GM12878 (cell line): ENCODE measurements at regions not wholly inside any gene's neighbourhood (a gene's known extent, or its start where the extent isn't known, plus 50 kb on each side); places are given as distances from the start of the nearest gene placed in this dataset.
A peak's percentile ranks its signal among the peaks of the same experiment; 100 is the strongest.

Experiments used
- ATF3 ChIP-seq: IDR thresholded peaks from 2 replicates; pipeline ENCODE4 v1.6.1; 2011; ENCODE audit warnings: low read depth, mild to moderate bottlenecking, low read length, moderate library complexity, borderline replicate concordance; ENCODE audit errors: extremely low read depth
- ATF7 ChIP-seq: fragments of 450-650 bp; IDR thresholded peaks from 2 replicates; pipeline ENCODE4 v1.6.1; 2016; ENCODE audit warnings: low read depth, mild to moderate bottlenecking
- BACH1 ChIP-seq: fragments of 450-650 bp; IDR thresholded peaks from 2 replicates; pipeline ENCODE4 v1.6.1; 2017; ENCODE audit warnings: mild to moderate bottlenecking, borderline replicate concordance
- BCL3 ChIP-seq: IDR thresholded peaks from 2 replicates; pipeline ENCODE4 v1.6.1; 2011; ENCODE audit warnings: borderline replicate concordance, low read depth, mild to moderate bottlenecking, moderate library complexity, low read length; ENCODE audit not compliant: insufficient read depth, poor library complexity, severe bottlenecking
- BMI1 ChIP-seq: fragments of 450-650 bp; IDR thresholded peaks from 2 replicates; pipeline ENCODE4 v1.6.1; 2016; ENCODE audit warnings: mild to moderate bottlenecking, moderate library complexity, borderline replicate concordance
- BRCA1 ChIP-seq: IDR thresholded peaks from 2 replicates; pipeline ENCODE4 v1.6.1; 2011; ENCODE audit warnings: low read depth, low read length, improper control_type of control experiment
- CBFB ChIP-seq: IDR thresholded peaks from 2 replicates; pipeline ENCODE4 v1.6.1; 2016; ENCODE audit warnings: antibody characterized with exemption, low read depth
- CHD2 ChIP-seq: IDR thresholded peaks from 2 replicates; pipeline ENCODE4 v1.6.1; 2011; ENCODE audit warnings: low read depth, low read length, improper control_type of control experiment, borderline replicate concordance
- E2F4 ChIP-seq: IDR thresholded peaks from 2 replicates; pipeline ENCODE4 v1.6.1; 2012; ENCODE audit warnings: low read depth, low read length, improper control_type of control experiment
- GABPA ChIP-seq: IDR thresholded peaks from 2 replicates; pipeline ENCODE4 v1.6.1; 2014; ENCODE audit warnings: antibody characterized with exemption, low read depth, mild to moderate bottlenecking, inconsistent platforms
- HCFC1 ChIP-seq: fragments of 150-350 bp; IDR thresholded peaks from 2 replicates; pipeline ENCODE4 v1.6.1; 2014; ENCODE audit warnings: low read length
- HSF1 ChIP-seq: fragments of 150-350 bp; IDR thresholded peaks from 2 replicates; pipeline ENCODE4 v1.6.1; 2014; ENCODE audit warnings: mild to moderate bottlenecking, low read depth, low read length
- NFYA ChIP-seq: IDR thresholded peaks from 2 replicates; pipeline ENCODE4 v1.6.1; 2011; ENCODE audit warnings: low read depth, mild to moderate bottlenecking, low read length, improper control_type of control experiment, borderline replicate concordance
- NRF1 ChIP-seq: conservative IDR thresholded peaks from 2 replicates; pipeline ENCODE4 v1.6.1; 2011; ENCODE audit warnings: mild to moderate bottlenecking, low read depth, low read length, improper control_type of control experiment
- POLR2AphosphoS5 ChIP-seq: IDR thresholded peaks from 2 replicates; pipeline ENCODE4 v1.6.1; 2011; ENCODE audit warnings: mild to moderate bottlenecking, low read length, inconsistent platforms
- RB1 ChIP-seq: fragments of 450-650 bp; formaldehyde crosslinking; IDR thresholded peaks from 2 replicates; pipeline ENCODE4 v1.6.1; 2017; ENCODE audit warnings: mild to moderate bottlenecking, borderline replicate concordance
- ZBED1 ChIP-seq: IDR thresholded peaks from 2 replicates; pipeline ENCODE4 v1.6.1; 2016; ENCODE audit warnings: borderline replicate concordance
- ZBTB4 ChIP-seq: fragments of 450-650 bp; formaldehyde crosslinking; IDR thresholded peaks from 2 replicates; pipeline ENCODE4 v1.4.0; 2022; ENCODE audit warnings: mild to moderate bottlenecking, moderate library complexity
- ZNF687 ChIP-seq: fragments of 450-650 bp; IDR thresholded peaks from 2 replicates; pipeline ENCODE4 v1.6.1; 2017; ENCODE audit warnings: mild to moderate bottlenecking, moderate library complexity
- ZZZ3 ChIP-seq: IDR thresholded peaks from 2 replicates; pipeline ENCODE4 v1.6.1; 2011; ENCODE audit warnings: low read depth; ENCODE audit not compliant: control insufficient read depth, insufficient read length

GRCh38 chr14:97442363-97442762 lies 645.2 kb downstream of the VRK1 start (continued):
- no peak for TF ChIP-seq ZBTB4 (CRISPR knock-in tag)
- no peak; the same call in 1 of the 2 replicates for TF ChIP-seq GABPA
- peak; percentile 56 for TF ChIP-seq BCL3
- no peak for TF ChIP-seq BRCA1
- TF ChIP-seq RB1 = no peak
- no peak for TF ChIP-seq POLR2AphosphoS5
- TF ChIP-seq NFYA = no peak
- 0 out of 2 replicates have a peak, but pooled peaks have one; percentile 23 for TF ChIP-seq CHD2
- no peak for TF ChIP-seq BACH1
- TF ChIP-seq NRF1 = no peak
- TF ChIP-seq HSF1 = no peak
- no peak for TF ChIP-seq ATF3
- no peak for TF ChIP-seq ZZZ3
- TF ChIP-seq BMI1 = no peak
- peak; percentile 81 for TF ChIP-seq CBFB
- no peak for TF ChIP-seq E2F4
- TF ChIP-seq HCFC1 = no peak
- 0 out of 2 replicates have a peak, but pooled peaks have one; percentile 35 for TF ChIP-seq ZNF687
- TF ChIP-seq ZBED1 = no peak; the same call in 1 of the 2 replicates
- no peak for TF ChIP-seq ATF7
